Globus pallidus (tissue), 1 donor: ENCODE measurements at regions not wholly inside any gene's neighbourhood (a gene's known extent, or its start where the extent isn't known, plus 50 kb on each side); places are given as distances from the start of the nearest gene placed in this dataset.
"Not testable (repeated sequence)": the region's sequence is repeated elsewhere in the genome, so short reads cannot be mapped to it uniquely, and the experiment has no call there.

ENCODE experiments used
- DNase-seq: peaks from one replicate; pipeline ENCODE4 v3.0.0-alpha.2; 2015; ENCODE audit warnings: low spot score

DNA sequence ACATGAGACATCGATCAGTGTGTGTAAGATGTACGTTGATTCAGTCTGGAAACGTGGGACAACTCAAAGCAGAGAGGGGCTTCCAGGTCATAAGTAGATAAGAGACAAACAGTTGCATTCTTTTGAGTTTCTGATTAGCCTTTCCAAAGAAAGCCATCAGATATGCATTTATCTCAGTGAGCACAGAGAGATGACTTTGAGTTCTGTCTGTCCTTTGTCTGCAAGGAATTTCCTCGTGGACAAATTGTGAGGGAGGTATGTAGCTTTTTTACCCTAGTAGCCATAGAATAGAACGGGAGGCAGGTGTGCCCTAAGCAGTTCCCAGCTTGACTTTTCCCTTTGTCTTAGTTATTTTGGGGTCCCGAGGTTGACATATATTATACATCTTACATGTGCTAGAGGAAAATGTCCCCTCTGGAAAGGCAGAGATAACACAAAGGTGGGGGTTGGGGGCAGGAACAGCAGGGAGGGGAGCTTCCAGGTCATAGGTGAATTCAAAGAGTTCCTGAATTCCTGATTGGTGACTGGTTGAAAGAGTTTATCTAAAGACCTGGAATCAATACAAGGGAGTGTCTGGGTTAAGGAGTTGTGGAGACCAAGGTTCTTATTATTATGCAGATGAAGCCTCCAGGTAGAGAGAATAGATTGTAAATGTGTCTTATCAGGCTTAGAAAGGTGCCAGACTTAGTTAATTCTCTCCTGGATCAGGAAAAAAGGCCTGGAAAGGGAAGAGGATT is 237.0 kb downstream of the NFATC2 start:
- DNase-seq, result no peak

DNA sequence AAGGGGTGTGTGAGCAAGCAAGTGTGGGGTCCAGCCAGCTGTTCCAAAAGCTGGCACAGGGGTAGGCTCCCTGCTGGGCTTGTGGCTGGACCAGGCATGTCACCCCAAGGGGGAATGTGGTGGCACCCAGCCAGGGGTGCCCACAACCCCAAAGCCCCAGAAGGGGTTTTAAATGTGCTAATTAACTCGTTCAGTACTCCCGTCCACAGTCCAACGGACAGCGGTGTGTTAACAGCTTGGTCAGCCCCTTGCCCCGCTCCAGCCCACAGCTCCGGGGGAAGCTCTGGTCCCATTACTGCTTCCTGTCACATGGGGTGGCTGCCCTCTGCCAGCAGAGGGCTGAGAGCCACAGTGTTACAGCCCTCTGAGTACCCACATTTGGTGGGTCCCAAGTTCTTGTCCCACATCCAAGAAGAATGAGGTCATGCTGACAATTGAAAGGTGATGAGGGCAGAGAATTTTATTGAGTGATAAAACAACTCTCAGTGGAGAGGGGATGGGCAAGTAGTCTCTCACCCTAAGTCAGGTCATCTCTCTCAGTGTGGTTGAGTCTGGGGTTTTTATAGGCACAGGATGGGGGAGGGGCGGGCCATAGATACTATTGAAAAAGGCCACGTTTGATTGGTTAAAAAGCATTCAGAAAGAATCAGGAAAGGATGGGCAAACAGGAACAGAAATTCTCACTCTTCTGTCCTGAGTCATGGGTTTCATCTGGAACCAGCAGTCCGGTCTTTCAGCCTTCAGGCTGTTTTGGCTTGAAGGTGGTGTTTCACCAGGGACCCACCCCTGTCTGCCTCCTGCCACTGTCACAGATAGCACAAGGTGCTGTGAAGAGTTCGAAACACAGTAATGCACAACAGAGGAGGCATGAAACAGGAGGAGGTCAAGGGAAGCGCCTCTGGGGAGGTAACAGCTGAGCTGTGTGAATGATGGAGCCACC is 238.5 kb downstream of the NFATC2 start:
- no peak for DNase-seq

DNA sequence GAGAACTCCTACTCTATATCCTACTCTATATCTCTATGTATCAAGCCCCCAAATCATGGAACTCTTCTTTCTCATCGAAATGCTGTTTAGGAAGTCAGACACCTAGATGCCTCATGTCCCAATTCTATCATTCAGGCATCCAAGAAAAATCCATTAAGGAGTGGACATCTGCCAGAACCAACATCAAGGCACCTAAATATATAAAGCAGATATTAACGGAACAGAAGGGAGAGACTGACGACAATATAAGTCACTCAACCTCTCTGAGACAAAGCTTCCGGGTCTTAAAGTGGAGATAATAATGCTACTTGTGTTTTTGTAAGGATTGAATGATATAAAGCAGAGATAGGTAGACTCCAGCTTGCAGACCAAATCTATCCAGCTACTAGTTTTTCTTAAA is 241.5 kb downstream of the NFATC2 start:
- no peak for DNase-seq

DNA sequence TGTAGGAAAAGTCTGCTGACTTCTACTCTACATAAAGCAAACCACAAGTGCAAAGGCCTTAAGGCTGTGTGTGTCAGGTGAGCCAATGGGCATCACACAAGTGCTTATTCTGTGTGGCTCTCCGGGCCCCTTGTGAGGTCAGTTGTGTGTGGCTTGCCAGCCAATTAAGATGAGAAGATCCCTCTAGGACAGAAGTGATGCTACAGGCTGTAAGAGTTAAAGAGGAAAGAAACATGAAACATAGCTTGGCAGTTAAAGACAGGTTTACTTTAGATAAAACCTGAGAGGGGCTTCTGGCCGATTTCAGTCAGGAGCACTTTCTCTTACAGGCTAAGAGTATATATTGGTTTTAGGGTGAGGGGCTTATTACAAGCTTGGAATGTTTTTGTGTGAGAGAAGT is 242.4 kb downstream of the NFATC2 start:
- no peak for DNase-seq

DNA sequence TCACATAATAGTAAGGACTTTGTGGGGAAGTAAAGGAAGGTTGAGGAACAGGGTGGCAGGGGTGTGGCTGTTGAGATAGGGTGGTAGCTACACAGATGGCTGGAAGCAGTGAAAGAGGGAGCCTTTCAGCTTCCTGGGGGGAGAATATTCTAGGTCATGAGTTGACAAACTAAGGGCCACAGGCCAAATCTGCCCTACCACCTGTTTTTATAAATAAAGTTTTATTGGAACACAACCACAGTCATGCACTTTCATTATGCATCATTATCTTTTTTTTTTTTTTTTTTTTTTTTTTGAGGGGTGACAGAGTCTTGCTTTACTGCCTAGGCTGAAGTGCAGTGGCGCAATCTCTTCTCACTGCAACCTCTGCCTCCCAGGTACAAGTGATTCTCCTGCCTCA is 243.1 kb downstream of the NFATC2 start:
- DNase-seq, result no peak

DNA sequence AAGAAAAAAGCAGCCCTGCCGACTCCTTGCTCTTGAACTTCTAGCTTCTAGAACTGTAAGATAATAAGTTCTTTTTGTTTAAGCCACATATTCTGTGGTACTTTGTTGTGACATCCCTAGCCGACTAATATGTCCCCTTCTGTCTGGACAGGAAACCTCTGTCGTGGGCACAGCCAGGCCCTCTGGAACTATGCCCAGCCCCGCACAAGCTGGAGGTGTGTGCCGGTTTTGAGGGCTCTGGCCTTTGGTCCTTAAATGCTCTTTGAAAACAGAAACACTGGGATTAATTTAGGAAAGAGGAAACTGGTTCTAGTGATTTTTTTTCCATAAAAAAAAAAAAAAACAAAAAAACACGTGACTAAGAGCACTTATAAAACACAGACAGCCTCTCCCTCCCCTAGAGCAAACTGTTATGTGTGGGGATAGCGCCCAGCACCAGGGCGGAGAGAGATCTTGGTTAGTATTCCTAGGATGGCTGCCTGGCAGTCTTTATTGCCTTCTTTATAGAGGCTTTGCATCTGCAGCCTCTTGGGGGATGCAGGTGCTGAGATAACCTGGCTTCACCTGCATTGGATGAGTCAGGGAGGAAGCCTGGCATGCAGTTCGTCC is 244.3 kb downstream of the NFATC2 start:
- no peak for DNase-seq

DNA sequence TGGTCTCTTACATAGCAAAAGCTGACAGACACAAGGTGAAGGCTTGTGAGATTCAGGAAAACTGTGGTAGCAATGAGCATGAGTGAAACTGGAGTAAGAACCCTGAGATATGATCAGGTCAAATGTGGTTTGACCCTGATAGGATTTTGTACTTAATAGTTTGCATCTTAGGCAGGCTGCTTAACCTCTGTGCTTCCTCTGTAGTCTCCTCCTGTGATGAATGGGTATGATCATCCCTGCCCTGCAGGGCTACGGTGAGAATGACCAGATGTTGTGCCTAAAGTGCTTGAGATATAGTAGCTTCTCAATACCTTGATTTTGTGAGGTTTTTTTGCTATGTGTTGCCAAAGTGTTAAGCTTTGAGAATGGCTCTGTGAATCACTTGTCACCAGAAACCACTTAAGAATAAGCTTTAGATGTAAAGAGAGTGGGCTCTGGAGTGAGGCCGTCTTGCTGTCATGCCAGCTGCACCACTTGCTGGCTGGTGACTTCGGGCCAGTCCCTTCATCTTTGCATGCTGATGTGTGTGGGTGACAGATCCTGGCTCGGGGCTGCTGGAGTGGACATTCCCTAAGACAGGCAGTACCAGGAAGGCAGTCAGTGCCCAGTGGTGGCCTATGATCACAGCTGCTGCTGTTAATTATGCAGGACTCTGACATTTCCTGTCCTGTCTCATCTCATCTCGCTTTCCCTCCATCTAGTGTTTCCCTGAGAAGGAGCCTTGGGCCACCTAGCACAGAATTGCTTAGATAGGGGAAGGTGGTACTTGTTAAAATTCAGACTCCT is 254.7 kb downstream of the NFATC2 start:
- peak; percentile 35 for DNase-seq

GRCh38 chr20:51286758-51287157 is 255.8 kb downstream of the NFATC2 start:
- no peak for DNase-seq

GRCh38 chr20:51285684-51286083 is 256.8 kb downstream of the NFATC2 start:
- no peak for DNase-seq

- DNase-seq, result peak; percentile 82
Observed at GRCh38 chr20:51284871-51285270, 257.6 kb downstream of the NFATC2 start.

- no peak for DNase-seq
Observed at GRCh38 chr20:51284176-51284575, 258.3 kb downstream of the NFATC2 start.

DNA sequence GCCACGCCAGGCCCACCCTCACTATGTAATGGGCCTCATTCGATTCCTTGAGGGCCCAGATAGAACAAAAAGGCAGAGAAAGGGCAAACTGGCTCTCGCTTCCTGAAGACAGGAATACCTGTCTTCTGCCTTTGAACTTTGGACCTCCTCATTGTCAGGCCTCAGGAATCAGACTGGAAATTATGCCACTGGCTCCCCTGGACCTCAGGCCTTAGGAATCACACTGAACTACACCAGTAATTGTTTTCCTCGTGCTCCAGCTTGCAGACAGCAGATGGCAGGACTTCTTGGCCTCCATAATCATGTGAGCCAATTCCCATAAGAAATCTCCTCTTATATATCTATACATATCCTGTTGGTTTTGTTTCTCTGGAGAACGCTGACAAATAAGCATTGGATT is 258.6 kb upstream of the KCNG1 start:
- DNase-seq, result no peak

DNA sequence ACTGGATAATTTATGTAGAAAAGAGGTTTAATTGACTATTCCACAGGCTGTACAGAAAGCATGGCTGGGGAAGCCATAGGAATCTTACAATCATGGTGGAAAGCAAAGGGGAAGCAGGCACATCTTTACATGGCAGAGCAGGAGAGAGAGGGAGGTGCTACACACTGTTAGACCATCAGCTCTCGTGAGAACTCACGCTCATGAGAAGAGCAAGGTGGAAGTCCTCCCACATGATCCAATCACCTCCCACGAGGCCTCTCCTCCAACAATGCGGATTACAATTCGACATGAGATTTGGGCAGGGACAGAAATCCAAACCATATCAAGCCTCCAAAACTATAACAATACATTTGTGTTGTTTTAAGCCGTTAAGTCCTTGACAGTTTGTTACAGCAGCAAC is 257.1 kb upstream of the KCNG1 start:
- DNase-seq, result no peak

GRCh38 chr20:51277961-51278360 is 255.1 kb upstream of the KCNG1 start:
- no peak for DNase-seq

GRCh38 chr20:51276296-51276695 is 253.4 kb upstream of the KCNG1 start:
- no peak for DNase-seq

- DNase-seq, result no peak
Observed at GRCh38 chr20:51275826-51276225, 252.9 kb upstream of the KCNG1 start.

- no peak for DNase-seq
Observed at GRCh38 chr20:51275181-51275580, 252.3 kb upstream of the KCNG1 start.

- no peak for DNase-seq
Observed at GRCh38 chr20:51272401-51272800, 249.5 kb upstream of the KCNG1 start.

DNA sequence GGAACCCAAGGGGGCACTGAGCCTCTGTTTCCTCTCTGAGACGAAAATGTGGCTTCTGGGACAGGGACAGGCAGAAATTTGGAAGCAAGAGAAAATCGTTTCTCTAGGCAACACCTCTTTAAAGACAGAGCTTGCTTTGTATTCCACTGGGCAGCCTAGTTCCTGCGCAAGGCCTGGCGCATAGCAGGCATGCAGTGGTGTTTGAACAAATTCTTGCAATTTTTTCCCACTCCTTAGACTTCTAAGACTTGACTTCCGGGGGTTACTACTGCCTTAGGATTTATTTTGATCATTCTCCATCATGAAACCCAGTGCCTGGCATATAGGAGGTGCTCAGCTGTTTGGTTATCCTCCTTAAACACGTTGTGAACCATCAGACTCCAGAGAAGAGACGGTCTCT is 249.0 kb upstream of the KCNG1 start:
- DNase-seq, result no peak

DNA sequence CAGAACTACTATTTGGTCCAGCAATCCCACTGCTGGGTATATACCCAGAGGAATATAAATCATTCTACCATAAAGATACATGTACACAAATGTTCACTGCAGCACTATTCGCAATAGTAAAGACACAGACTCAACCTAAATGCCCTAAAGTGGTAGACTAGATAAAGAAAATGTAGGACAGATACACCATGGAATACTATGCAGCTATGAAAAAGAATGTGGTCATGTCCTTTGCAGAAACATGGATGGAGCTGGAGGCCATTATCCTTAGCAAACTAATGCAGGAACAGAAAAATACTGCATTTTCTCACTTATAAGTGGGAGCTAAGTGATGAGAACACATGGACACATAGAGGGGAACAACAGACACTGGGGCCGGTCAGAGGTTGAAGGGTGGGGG is 248.4 kb upstream of the KCNG1 start:
- DNase-seq, result not testable (repeated sequence)

DNA sequence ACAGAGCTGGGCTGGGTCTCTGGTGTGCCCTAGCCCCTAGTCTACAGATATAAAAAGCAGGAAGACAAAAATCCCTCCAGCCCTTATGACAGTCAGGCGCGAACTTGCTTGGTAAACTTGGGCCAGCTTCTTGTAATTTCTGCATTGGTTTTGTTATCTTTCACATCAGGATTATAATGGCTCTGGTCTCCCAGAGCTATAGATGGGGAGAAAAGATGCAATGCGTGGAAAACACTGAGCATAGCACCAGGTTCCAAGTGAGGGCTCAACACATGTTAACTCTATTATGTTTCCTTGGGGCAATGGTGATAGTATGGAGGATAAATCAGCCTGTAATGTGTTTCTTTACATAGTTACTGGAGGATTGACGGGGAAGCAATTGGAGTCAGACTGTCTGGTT is 246.8 kb upstream of the KCNG1 start:
- no peak for DNase-seq

GRCh38 chr20:51267679-51268078 is 244.8 kb upstream of the KCNG1 start:
- no peak for DNase-seq
